OCI-LY7 (cell line): ENCODE measurements at regions not wholly inside any gene's neighbourhood (a gene's known extent, or its start where the extent isn't known, plus 50 kb on each side); places are given as distances from the start of the nearest gene placed in this dataset.

Experiments used
- BruUV-seq: library from RNA; stranded (reverse); fragments of 400-500 nt; replicated peaks from 2 replicates; lab custom pipeline; 2021; lab: Mats Ljungman, UMichigan
- CTCF ChIA-PET: fragments of 300-600 bp; sonication (Branson Sonifier 250); formaldehyde crosslinking; loops from one replicate; lab custom pipeline; 2022; ENCODE audit warnings: antibody characterized with exemption; ENCODE audit not compliant: unreplicated experiment; lab: Charles Lee
- POLR2A ChIA-PET: fragments of 300-600 bp; sonication (Branson Sonifier 250); formaldehyde crosslinking; loops from one replicate; lab custom pipeline; 2022; ENCODE audit warnings: antibody characterized with exemption; lab: Charles Lee
- DNase-seq: peaks from one replicate; pipeline ENCODE4 v3.0.0-alpha.2; 2015; ENCODE audit warnings: low spot score
- H2AFZ ChIP-seq: fragments of 200-600 bp; sonication (generic), shearing (Covaris generic); 2 replicates; pipeline ENCODE4 v1.6.1; 2014; ENCODE audit warnings: mild to moderate bottlenecking, antibody characterized with exemption, low read length, moderate library complexity
- H3K27ac ChIP-seq: fragments of 200-600 bp; sonication (generic); 2 replicates; pipeline ENCODE4 v1.5.1; 2014; ENCODE audit warnings: mixed run types, low read depth, mild to moderate bottlenecking, moderate library complexity, low read length, inconsistent platforms; ENCODE audit not compliant: poor library complexity, severe bottlenecking
- H3K36me3 ChIP-seq: fragments of 200-600 bp; sonication (generic); 2 replicates; pipeline ENCODE4 v1.6.1; 2014; ENCODE audit warnings: mild to moderate bottlenecking, antibody characterized with exemption, low read length, moderate library complexity, mixed read lengths; ENCODE audit not compliant: insufficient read depth
- H3K4me1 ChIP-seq: fragments of 200-600 bp; sonication (generic); 2 replicates; pipeline ENCODE4 v1.5.1; 2014; ENCODE audit warnings: mild to moderate bottlenecking, low read length; ENCODE audit not compliant: insufficient read depth, poor library complexity, severe bottlenecking
- H3K4me2 ChIP-seq: fragments of 200-600 bp; sonication (generic); 2 replicates; pipeline ENCODE4 v1.6.1; 2014; ENCODE audit warnings: mild to moderate bottlenecking, low read length
- H3K4me3 ChIP-seq: fragments of 200-600 bp; sonication (generic); 2 replicates; pipeline ENCODE4 v1.5.1; 2014; ENCODE audit warnings: mild to moderate bottlenecking, low read depth, low read length; ENCODE audit not compliant: poor library complexity, severe bottlenecking
- H3K79me2 ChIP-seq: fragments of 200-600 bp; sonication (generic); 2 replicates; pipeline ENCODE4 v1.6.1; 2016; ENCODE audit warnings: low read depth, mild to moderate bottlenecking, low read length, moderate library complexity, mixed read lengths; ENCODE audit not compliant: insufficient read depth
- H3K9me2 ChIP-seq: fragments of 200-600 bp; sonication (generic); 2 replicates; pipeline ENCODE4 v1.6.1; 2016; ENCODE audit warnings: mild to moderate bottlenecking, low read length, mixed read lengths; ENCODE audit not compliant: insufficient read depth
- H3K9me3 ChIP-seq: fragments of 200-600 bp; sonication (generic); 2 replicates; pipeline ENCODE4 v1.6.1; 2014; ENCODE audit warnings: mild to moderate bottlenecking, mixed run types, low read length, mixed read lengths
- H4K20me1 ChIP-seq: fragments of 200-600 bp; sonication (generic); 2 replicates; pipeline ENCODE4 v1.6.1; 2014; ENCODE audit warnings: mild to moderate bottlenecking, antibody characterized with exemption, low read length, moderate library complexity, mixed read lengths; ENCODE audit not compliant: insufficient read depth
- CTCF ChIP-seq: fragments of 200-600 bp; sonication (generic); conservative IDR thresholded peaks from 2 replicates; pipeline ENCODE4 v1.5.1; 2014; ENCODE audit warnings: mild to moderate bottlenecking, antibody characterized with exemption, low read length, moderate library complexity, mixed read lengths
- EZH2phosphoT487 ChIP-seq: fragments of 200-600 bp; sonication (generic); IDR thresholded peaks from 2 replicates; pipeline ENCODE4 v1.6.1; 2018; ENCODE audit warnings: low read depth, borderline replicate concordance, mild to moderate bottlenecking, mixed run types, antibody characterized with exemption, low read length, moderate library complexity, mixed read lengths
- intact Hi-C: fragments of 100-400 bp; cut with micrococcal nuclease; formaldehyde crosslinking; loops from one replicate; pipeline ENCODE4 v1.10.0; 2022; ENCODE audit not compliant: unreplicated experiment

- no peaks in the 10 kb centered on the region for H3K36me3 ChIP-seq
Observed at GRCh38 chr2:128591861-128592822, 273.5 kb upstream of the HS6ST1 start.

DNA sequence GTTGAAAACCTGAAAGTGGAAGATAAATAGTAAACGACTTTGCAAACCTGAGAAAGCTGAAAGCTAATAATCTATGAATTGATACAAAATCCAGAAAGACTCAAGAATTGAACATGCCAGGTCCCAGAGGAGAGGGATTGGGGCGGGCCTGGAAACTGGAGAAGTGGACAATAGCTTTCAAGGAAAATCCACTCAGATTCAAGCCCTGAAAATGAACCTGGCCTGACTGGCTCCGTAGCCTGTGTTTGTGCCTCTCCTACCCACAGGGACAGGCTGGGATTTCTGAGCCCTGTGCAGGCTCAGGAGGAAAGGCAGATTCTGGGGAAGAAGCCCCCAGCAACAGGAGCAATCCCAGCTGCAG lies 274.8 kb upstream of the HS6ST1 start:
- H3K36me3 ChIP-seq, result no peaks in the 10 kb centered on the region
- H3K4me1 ChIP-seq, result peaks cover 12% of the 10 kb centered on the region
- H3K4me3 ChIP-seq, result no peak overlapping the region
- H4K20me1 ChIP-seq, result no peaks in the 10 kb centered on the region
- no peak overlapping the region for H3K27ac ChIP-seq
- TF ChIP-seq CTCF, result no peak
- no peak for TF ChIP-seq EZH2phosphoT487
- no peak for DNase-seq
- POLR2A ChIA-PET, result no interaction called here
- no peaks in the 10 kb centered on the region for H3K9me3 ChIP-seq
- no peak overlapping the region for H3K4me2 ChIP-seq
- no peak overlapping the region for H2AFZ ChIP-seq
- H3K9me2 ChIP-seq, result no peaks in the 10 kb centered on the region
- CTCF ChIA-PET, result no interaction called here
- no peaks in the 10 kb centered on the region for H3K79me2 ChIP-seq
- BruUV-seq, result no TSS peak
- intact Hi-C loops, result no loop called here

More at GRCh38 chr2:128591861-128592822, 273.5 kb upstream of the HS6ST1 start:
- Histone ChIP-seq H3K4me2 (no peak overlapping the region), H3K27ac (no peak overlapping the region), H3K79me2 (no peaks in the 10 kb centered on the region), H3K9me3 (no peaks in the 10 kb centered on the region), H4K20me1 (no peaks in the 10 kb centered on the region), H3K4me3 (no peak overlapping the region), H3K4me1 (peaks cover 1% of the 10 kb centered on the region), H2AFZ (no peak overlapping the region), H3K9me2 (no peaks in the 10 kb centered on the region)
- intact Hi-C loops, result no loop called here
- DNase-seq, result no peak
- TF ChIP-seq CTCF (no peak), EZH2phosphoT487 (no peak)
- CTCF ChIA-PET, result no interaction called here
- POLR2A ChIA-PET, result no interaction called here
- no TSS peak for BruUV-seq
